ENCODE measurements at regions not wholly inside any gene's neighbourhood (a gene's known extent, or its start where the extent isn't known, plus 50 kb on each side); places are given as distances from the start of the nearest gene placed in this dataset.

DNA sequence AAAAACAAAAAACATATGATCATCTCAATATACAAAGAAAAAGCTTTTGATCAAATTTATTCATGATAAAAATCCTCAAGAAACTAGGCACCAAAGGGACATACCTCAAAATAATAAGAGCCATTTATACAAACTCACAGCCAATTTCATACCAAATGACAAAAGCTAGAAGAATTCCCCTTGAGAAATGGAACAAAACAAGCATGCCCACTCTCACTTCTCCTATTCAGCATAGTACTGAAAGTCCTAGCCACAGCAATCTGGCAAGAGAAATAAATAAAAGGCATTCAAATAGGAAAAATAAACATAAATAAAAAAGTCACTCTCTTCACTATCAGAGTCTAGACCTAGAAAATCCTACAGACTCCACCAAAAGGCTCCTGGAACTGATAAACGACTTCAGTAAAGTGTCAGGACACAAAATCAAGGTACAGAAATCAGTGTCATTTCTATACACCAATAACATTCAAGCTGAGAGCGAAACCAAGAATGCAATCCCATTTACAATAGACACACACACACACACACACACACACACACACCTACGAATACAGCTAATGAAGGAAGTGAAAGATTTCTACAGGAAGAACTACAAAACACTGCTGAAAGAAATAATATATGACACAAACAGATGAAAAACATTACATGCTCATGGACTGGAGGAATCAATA is 1486.2 kb upstream of the SEL1L start:
- Histone ChIP-seq H3K27me3 (ENCODE audit: control insufficient read depth, insufficient read depth, low read length) (no peaks in the 10 kb centered on the region), H3K9me3 (ENCODE audit: control insufficient read depth, insufficient read depth, low read depth, low read length) (no peaks in the 10 kb centered on the region), H3K4me3 (ENCODE audit: low read depth in 2 of 2, low read length in 2 of 2) (no peak overlapping the region), H3K36me3 (ENCODE audit: control insufficient read depth, insufficient read depth, low read length) (no peaks in the 10 kb centered on the region), H3K27ac (ENCODE audit: low read length) (no peak overlapping the region), H3K4me1 (ENCODE audit: control insufficient read depth, insufficient read depth, low read length) (no peaks in the 10 kb centered on the region)
- intact Hi-C loops (cut with micrococcal nuclease; ENCODE audit: unreplicated experiment): no loop called here
- ChIA-PET POLR2A (no interaction called here), CTCF (no interaction called here)
- ATAC-seq: no peak
- in situ Hi-C loops (cut with HindIII; ENCODE audit: low pct_unique_long_range_greater_than_20kb, low sequenced_read_pairs): no loop called here
- DNase-seq (ENCODE audit: low read depth, low spot score): no peak
- no peak for TF ChIP-seq POLR2AphosphoS5 (IDR thresholded peaks at IDR 0.05; ENCODE audit: low read depth, low read length)
- TF ChIP-seq TCF7L2 (IDR thresholded peaks at IDR 0.05; ENCODE audit: low read depth, low read length): no peak
- TF ChIP-seq, protein P1, sequence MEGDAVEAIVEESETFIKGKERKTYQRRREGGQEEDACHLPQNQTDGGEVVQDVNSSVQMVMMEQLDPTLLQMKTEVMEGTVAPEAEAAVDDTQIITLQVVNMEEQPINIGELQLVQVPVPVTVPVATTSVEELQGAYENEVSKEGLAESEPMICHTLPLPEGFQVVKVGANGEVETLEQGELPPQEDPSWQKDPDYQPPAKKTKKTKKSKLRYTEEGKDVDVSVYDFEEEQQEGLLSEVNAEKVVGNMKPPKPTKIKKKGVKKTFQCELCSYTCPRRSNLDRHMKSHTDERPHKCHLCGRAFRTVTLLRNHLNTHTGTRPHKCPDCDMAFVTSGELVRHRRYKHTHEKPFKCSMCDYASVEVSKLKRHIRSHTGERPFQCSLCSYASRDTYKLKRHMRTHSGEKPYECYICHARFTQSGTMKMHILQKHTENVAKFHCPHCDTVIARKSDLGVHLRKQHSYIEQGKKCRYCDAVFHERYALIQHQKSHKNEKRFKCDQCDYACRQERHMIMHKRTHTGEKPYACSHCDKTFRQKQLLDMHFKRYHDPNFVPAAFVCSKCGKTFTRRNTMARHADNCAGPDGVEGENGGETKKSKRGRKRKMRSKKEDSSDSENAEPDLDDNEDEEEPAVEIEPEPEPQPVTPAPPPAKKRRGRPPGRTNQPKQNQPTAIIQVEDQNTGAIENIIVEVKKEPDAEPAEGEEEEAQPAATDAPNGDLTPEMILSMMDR (IDR thresholded peaks at IDR 0.05): no peak
- TF ChIP-seq, protein P2, sequence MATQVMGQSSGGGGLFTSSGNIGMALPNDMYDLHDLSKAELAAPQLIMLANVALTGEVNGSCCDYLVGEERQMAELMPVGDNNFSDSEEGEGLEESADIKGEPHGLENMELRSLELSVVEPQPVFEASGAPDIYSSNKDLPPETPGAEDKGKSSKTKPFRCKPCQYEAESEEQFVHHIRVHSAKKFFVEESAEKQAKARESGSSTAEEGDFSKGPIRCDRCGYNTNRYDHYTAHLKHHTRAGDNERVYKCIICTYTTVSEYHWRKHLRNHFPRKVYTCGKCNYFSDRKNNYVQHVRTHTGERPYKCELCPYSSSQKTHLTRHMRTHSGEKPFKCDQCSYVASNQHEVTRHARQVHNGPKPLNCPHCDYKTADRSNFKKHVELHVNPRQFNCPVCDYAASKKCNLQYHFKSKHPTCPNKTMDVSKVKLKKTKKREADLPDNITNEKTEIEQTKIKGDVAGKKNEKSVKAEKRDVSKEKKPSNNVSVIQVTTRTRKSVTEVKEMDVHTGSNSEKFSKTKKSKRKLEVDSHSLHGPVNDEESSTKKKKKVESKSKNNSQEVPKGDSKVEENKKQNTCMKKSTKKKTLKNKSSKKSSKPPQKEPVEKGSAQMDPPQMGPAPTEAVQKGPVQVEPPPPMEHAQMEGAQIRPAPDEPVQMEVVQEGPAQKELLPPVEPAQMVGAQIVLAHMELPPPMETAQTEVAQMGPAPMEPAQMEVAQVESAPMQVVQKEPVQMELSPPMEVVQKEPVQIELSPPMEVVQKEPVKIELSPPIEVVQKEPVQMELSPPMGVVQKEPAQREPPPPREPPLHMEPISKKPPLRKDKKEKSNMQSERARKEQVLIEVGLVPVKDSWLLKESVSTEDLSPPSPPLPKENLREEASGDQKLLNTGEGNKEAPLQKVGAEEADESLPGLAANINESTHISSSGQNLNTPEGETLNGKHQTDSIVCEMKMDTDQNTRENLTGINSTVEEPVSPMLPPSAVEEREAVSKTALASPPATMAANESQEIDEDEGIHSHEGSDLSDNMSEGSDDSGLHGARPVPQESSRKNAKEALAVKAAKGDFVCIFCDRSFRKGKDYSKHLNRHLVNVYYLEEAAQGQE (IDR thresholded peaks at IDR 0.05; ENCODE audit: insufficient read depth in 1 of 2, low read depth in 2 of 2, low read length in 1 of 2): no peak
- TF ChIP-seq SIN3A (IDR thresholded peaks at IDR 0.05; ENCODE audit: borderline replicate concordance, insufficient read depth, low read depth, low read length): no peak
- no TSS peak for BruUV-seq (replicated peaks)

DNA sequence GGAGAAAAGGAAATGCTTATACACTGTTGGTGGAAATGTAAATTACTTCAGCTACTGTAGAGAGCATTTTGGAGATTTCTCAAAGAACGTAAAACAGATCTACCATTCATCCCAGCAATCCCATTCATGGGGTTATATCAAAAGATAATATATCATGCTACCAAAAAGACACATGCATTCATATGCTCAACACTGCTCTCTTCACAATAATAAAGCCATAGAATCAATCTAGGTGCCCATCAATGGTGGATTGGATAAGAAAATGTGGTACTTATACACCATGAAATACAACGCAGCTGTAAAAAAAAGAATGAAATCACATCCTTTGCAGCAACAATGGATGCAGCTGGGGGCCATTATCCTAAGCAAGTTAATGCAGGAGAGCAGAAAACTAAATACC is 1487.7 kb upstream of the SEL1L start:
- no peak for DNase-seq (ENCODE audit: low read depth, low spot score)
- Histone ChIP-seq H3K4me1 (ENCODE audit: control insufficient read depth, insufficient read depth, low read length) (no peaks in the 10 kb centered on the region), H3K27ac (ENCODE audit: low read length) (no peak overlapping the region), H3K27me3 (ENCODE audit: control insufficient read depth, insufficient read depth, low read length) (no peaks in the 10 kb centered on the region), H3K4me3 (ENCODE audit: low read depth in 2 of 2, low read length in 2 of 2) (no peak overlapping the region), H3K36me3 (ENCODE audit: control insufficient read depth, insufficient read depth, low read length) (no peaks in the 10 kb centered on the region), H3K9me3 (ENCODE audit: control insufficient read depth, insufficient read depth, low read depth, low read length) (no peaks in the 10 kb centered on the region)
- intact Hi-C loops (cut with micrococcal nuclease; ENCODE audit: unreplicated experiment) (no loop called here), in situ Hi-C loops (cut with HindIII; ENCODE audit: low pct_unique_long_range_greater_than_20kb, low sequenced_read_pairs) (no loop called here)
- TF ChIP-seq SIN3A (IDR thresholded peaks at IDR 0.05; ENCODE audit: borderline replicate concordance, insufficient read depth, low read depth, low read length): no peak
- TF ChIP-seq, protein P2 (IDR thresholded peaks at IDR 0.05; ENCODE audit: insufficient read depth in 1 of 2, low read depth in 2 of 2, low read length in 1 of 2): no peak
- TF ChIP-seq, protein P1 (IDR thresholded peaks at IDR 0.05): no peak
- no peak for TF ChIP-seq POLR2AphosphoS5 (IDR thresholded peaks at IDR 0.05; ENCODE audit: low read depth, low read length)
- no peak for TF ChIP-seq TCF7L2 (IDR thresholded peaks at IDR 0.05; ENCODE audit: low read depth, low read length)
- CTCF ChIA-PET: no interaction called here
- POLR2A ChIA-PET: no interaction called here
- no peak for ATAC-seq
- no TSS peak for BruUV-seq (replicated peaks)
